ENCODE measurements at regions not wholly inside any gene's neighbourhood (a gene's known extent, or its start where the extent isn't known, plus 50 kb on each side); places are given as distances from the start of the nearest gene placed in this dataset.
"Not testable (repeated sequence)": the region's sequence is repeated elsewhere in the genome, so short reads cannot be mapped to it uniquely, and the experiment has no call there.

- DNase-seq (ENCODE audit: low read depth) = no peak
These were observed 195.8 kb upstream of the ZFP42 start for GRCh38 chr4:187799735-187800134.

GRCh38 chr4:187811591-187811990, 184.0 kb upstream of the ZFP42 start:
- DNase-seq (ENCODE audit: low read depth) = no peak

- no peak for DNase-seq (ENCODE audit: low read depth)
These were observed 180.7 kb upstream of the ZFP42 start for GRCh38 chr4:187814737-187815465.

GRCh38 chr4:187826725-187827124, 168.8 kb upstream of the ZFP42 start:
- DNase-seq (ENCODE audit: low read depth) = no peak

GRCh38 chr4:187827631-187828030, 167.9 kb upstream of the ZFP42 start:
- DNase-seq (ENCODE audit: low read depth) = no peak

- no peak for DNase-seq (ENCODE audit: low read depth)
These were observed 155.8 kb upstream of the ZFP42 start for GRCh38 chr4:187839765-187840164.

- DNase-seq (ENCODE audit: low read depth) = no peak
These were observed 154.8 kb upstream of the ZFP42 start for GRCh38 chr4:187840814-187841213.

- DNase-seq (ENCODE audit: low read depth) = no peak
These were observed 145.9 kb upstream of the ZFP42 start for GRCh38 chr4:187849556-187850225.

GRCh38 chr4:187865914-187866313, 129.7 kb upstream of the ZFP42 start:
- DNase-seq (ENCODE audit: low read depth) = no peak

GRCh38 chr4:187883049-187883448, 112.5 kb upstream of the ZFP42 start:
- no peak for DNase-seq (ENCODE audit: low read depth)

- DNase-seq (ENCODE audit: low read depth) = no peak
These were observed 111.6 kb upstream of the ZFP42 start for GRCh38 chr4:187883836-187884475.

GRCh38 chr4:187887906-187888305, 107.7 kb upstream of the ZFP42 start:
- no peak for DNase-seq (ENCODE audit: low read depth)

- DNase-seq (ENCODE audit: low read depth) = no peak
These were observed 105.9 kb upstream of the ZFP42 start for GRCh38 chr4:187889651-187890050.

- DNase-seq (ENCODE audit: low read depth) = no peak
These were observed 102.2 kb upstream of the ZFP42 start for GRCh38 chr4:187893418-187893817.

GRCh38 chr4:187903106-187903505, 92.5 kb upstream of the ZFP42 start:
- DNase-seq (ENCODE audit: low read depth) = no peak

GRCh38 chr4:187903700-187904099, 91.9 kb upstream of the ZFP42 start:
- DNase-seq (ENCODE audit: low read depth) = no peak

- peak; percentile 24 for DNase-seq (ENCODE audit: low read depth)
These were observed 87.5 kb upstream of the ZFP42 start for GRCh38 chr4:187908079-187908561.

GRCh38 chr4:187908731-187909130, 86.8 kb upstream of the ZFP42 start:
- no peak for DNase-seq (ENCODE audit: low read depth)

GRCh38 chr4:187910741-187911140, 84.8 kb upstream of the ZFP42 start:
- no peak for DNase-seq (ENCODE audit: low read depth)

GRCh38 chr4:187915406-187915805, 80.2 kb upstream of the ZFP42 start:
- not testable (repeated sequence) for DNase-seq (ENCODE audit: low read depth)

GRCh38 chr4:187919966-187920365, 75.6 kb upstream of the ZFP42 start:
- DNase-seq (ENCODE audit: low read depth) = no peak

GRCh38 chr4:187921946-187922623, 73.5 kb upstream of the ZFP42 start:
- DNase-seq (ENCODE audit: low read depth) = no peak

- DNase-seq (ENCODE audit: low read depth) = no peak
These were observed 66.5 kb upstream of the ZFP42 start for GRCh38 chr4:187929024-187929423.
